MCF 10A (cell line): ENCODE measurements at regions not wholly inside any gene's neighbourhood (a gene's known extent, or its start where the extent isn't known, plus 50 kb on each side); places are given as distances from the start of the nearest gene placed in this dataset.

Experiments used
- BruUV-seq: library from RNA; stranded (reverse); fragments of 400-500 nt; replicated peaks from 2 replicates; lab custom pipeline; 2021; lab: Mats Ljungman, UMichigan
- CTCF ChIA-PET: fragments of 300-600 bp; sonication (Branson Sonifier 250); formaldehyde crosslinking; extraction: SDS; loops from one replicate; lab custom pipeline; 2021; ENCODE audit warnings: antibody characterized with exemption, inconsistent platforms; lab: Yijun Ruan, JAX
- POLR2A ChIA-PET: fragments of 300-600, 350-650 bp; sonication (Branson Sonifier 250); formaldehyde crosslinking; extraction: SDS; loops from one replicate; lab custom pipeline; 2020; ENCODE audit warnings: antibody characterized with exemption, inconsistent platforms; lab: Yijun Ruan, JAX
- DNase-seq: peaks from one replicate; pipeline ENCODE4 v3.0.0-alpha.2; 2018; ENCODE audit not compliant: unreplicated experiment
- H3K27ac Mint-ChIP-seq: one replicate; pipeline ENCODE4 v1.8.0; 2022; ENCODE audit warnings: mild to moderate bottlenecking, low read depth, mixed read lengths; ENCODE audit not compliant: unreplicated experiment
- H3K27me3 Mint-ChIP-seq: one replicate; pipeline ENCODE4 v1.8.0; 2022; ENCODE audit warnings: mixed read lengths; ENCODE audit not compliant: insufficient read depth, unreplicated experiment
- H3K36me3 Mint-ChIP-seq: one replicate; pipeline ENCODE4 v1.8.0; 2022; ENCODE audit warnings: mild to moderate bottlenecking, moderate library complexity, mixed read lengths; ENCODE audit not compliant: insufficient read depth, unreplicated experiment
- H3K4me1 Mint-ChIP-seq: one replicate; pipeline ENCODE4 v1.8.0; 2022; ENCODE audit warnings: mixed read lengths; ENCODE audit not compliant: insufficient read depth, unreplicated experiment
- H3K4me3 Mint-ChIP-seq: one replicate; pipeline ENCODE4 v1.8.0; 2022; ENCODE audit warnings: mild to moderate bottlenecking, moderate library complexity, mixed read lengths; ENCODE audit not compliant: unreplicated experiment
- H3K9me3 Mint-ChIP-seq: one replicate; pipeline ENCODE4 v1.8.0; 2022; ENCODE audit warnings: mixed read lengths; ENCODE audit not compliant: unreplicated experiment
- CTCF ChIP-seq: fragments of 200-600 bp; IDR thresholded peaks from one replicate; pipeline ENCODE4 v1.8.0; 2022; ENCODE audit warnings: antibody characterized with exemption, mild to moderate bottlenecking; ENCODE audit not compliant: unreplicated experiment
- intact Hi-C: fragments of 100-400 bp; cut with micrococcal nuclease; formaldehyde crosslinking; loops from 2 replicates; pipeline ENCODE4 v1.14.1; 2022

DNA sequence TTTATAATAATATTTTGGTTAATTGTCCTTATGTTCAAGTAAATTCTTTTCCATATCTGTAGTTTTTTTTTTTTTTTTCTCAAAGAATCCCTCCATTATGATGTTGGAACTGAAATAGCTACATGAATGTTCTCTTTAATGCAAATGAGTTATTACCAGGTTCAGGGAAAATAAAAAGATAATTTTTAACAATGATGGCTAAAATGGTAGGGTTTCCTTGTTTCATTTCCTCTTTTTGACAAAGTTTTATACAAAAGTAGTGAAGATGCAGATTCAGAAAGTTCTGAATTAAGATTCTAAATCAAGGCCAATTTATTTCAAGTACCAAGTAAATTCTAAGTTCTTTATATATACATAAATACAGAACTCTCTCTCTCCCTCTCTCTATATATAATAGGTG, 779.0 kb upstream of the INTU start:
- BruUV-seq: no TSS peak
- ChIA-PET POLR2A (no interaction called here), CTCF (no interaction called here)
- no peaks in the 10 kb centered on the region for H3K9me3 Mint-ChIP-seq
- no peak overlapping the region for H3K4me3 Mint-ChIP-seq
- TF ChIP-seq CTCF: no peak
- H3K27me3 Mint-ChIP-seq: no peaks in the 10 kb centered on the region
- H3K27ac Mint-ChIP-seq: no peak overlapping the region
- no peak for DNase-seq
- peaks cover 6% of the 10 kb centered on the region for H3K36me3 Mint-ChIP-seq
- H3K4me1 Mint-ChIP-seq: peaks cover 15% of the 10 kb centered on the region
- intact Hi-C loops: no loop called here

GRCh38 chr4:126856906-126857305, 775.9 kb upstream of the INTU start:
- H3K9me3 Mint-ChIP-seq: no peaks in the 10 kb centered on the region
- no peaks in the 10 kb centered on the region for H3K4me1 Mint-ChIP-seq
- intact Hi-C loops: no loop called here
- H3K27me3 Mint-ChIP-seq: no peaks in the 10 kb centered on the region
- no peak for DNase-seq
- CTCF ChIA-PET: no interaction called here
- H3K4me3 Mint-ChIP-seq: no peak overlapping the region
- POLR2A ChIA-PET: no interaction called here
- peaks cover 6% of the 10 kb centered on the region for H3K36me3 Mint-ChIP-seq
- no TSS peak for BruUV-seq
- H3K27ac Mint-ChIP-seq: no peak overlapping the region
- TF ChIP-seq CTCF: no peak

- Mint-ChIP-seq H3K36me3 (peaks cover 6% of the 10 kb centered on the region), H3K27me3 (no peaks in the 10 kb centered on the region), H3K27ac (no peak overlapping the region), H3K4me1 (no peaks in the 10 kb centered on the region), H3K9me3 (peaks cover 5% of the 10 kb centered on the region), H3K4me3 (no peak overlapping the region)
- no peak for DNase-seq
- no peak for TF ChIP-seq CTCF
- CTCF ChIA-PET: no interaction called here
- POLR2A ChIA-PET: no interaction called here
- no TSS peak for BruUV-seq
- intact Hi-C loops: no loop called here
These were observed 773.4 kb upstream of the INTU start for GRCh38 chr4:126859314-126859713.

DNA sequence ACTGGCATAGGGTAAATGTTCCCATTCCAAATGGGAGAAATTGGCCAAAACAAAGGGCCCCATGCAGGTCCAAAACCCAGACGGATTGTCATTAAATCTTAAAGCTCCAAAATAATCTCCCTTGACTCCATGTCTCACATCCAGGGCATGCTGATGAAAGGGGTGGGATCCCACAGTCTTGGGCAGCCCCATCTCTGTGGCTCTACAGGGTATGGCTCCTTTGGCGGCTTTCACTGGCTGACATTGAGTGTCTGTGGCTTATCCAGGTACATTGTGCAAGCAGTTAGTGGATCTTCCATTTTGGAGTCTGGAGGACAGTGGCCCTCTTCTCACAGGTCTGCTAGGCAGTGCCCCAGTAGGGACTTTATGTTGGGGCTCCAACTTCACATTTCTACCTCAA, 772.9 kb upstream of the INTU start:
- TF ChIP-seq CTCF: no peak
- ChIA-PET POLR2A (no interaction called here), CTCF (no interaction called here)
- Mint-ChIP-seq H3K4me3 (no peak overlapping the region), H3K36me3 (peaks cover 3% of the 10 kb centered on the region), H3K27ac (no peak overlapping the region), H3K27me3 (no peaks in the 10 kb centered on the region), H3K9me3 (peaks cover 5% of the 10 kb centered on the region), H3K4me1 (no peaks in the 10 kb centered on the region)
- intact Hi-C loops: no loop called here
- DNase-seq: no peak
- BruUV-seq: no TSS peak
